GM19324 (cell line): ENCODE measurements at regions not wholly inside any gene's neighbourhood (a gene's known extent, or its start where the extent isn't known, plus 50 kb on each side); places are given as distances from the start of the nearest gene placed in this dataset.

Experiments
- ATAC-seq: cut with Tn5 transposase; IDR thresholded peaks from one replicate; pipeline ENCODE4 v1.9.1; 2021; ENCODE audit warnings: mild to moderate bottlenecking, moderate library complexity; ENCODE audit not compliant: unreplicated experiment, low FRiP score

- ATAC-seq, result no peak
These were observed 826.6 kb upstream of the POU3F3 start for GRCh38 chr2:104027321-104027720.

- ATAC-seq, result no peak
These were observed 825.9 kb upstream of the POU3F3 start for GRCh38 chr2:104028061-104028460.

- no peak for ATAC-seq
These were observed 820.5 kb upstream of the POU3F3 start for GRCh38 chr2:104033399-104033798.

- ATAC-seq, result no peak
These were observed 813.1 kb upstream of the POU3F3 start for GRCh38 chr2:104040771-104041170.

GRCh38 chr2:104041351-104041750, 812.6 kb upstream of the POU3F3 start:
- ATAC-seq, result no peak

GRCh38 chr2:104043864-104044263, 810.1 kb upstream of the POU3F3 start:
- no peak for ATAC-seq

- no peak for ATAC-seq
These were observed 808.8 kb upstream of the POU3F3 start for GRCh38 chr2:104045071-104045470.

GRCh38 chr2:104046466-104046865, 807.4 kb upstream of the POU3F3 start:
- no peak for ATAC-seq

GRCh38 chr2:104047516-104047915, 806.4 kb upstream of the POU3F3 start:
- no peak for ATAC-seq

- no peak for ATAC-seq
These were observed 804.5 kb upstream of the POU3F3 start for GRCh38 chr2:104049438-104049837.

- ATAC-seq, result no peak
These were observed 803.9 kb upstream of the POU3F3 start for GRCh38 chr2:104049981-104050380.

GRCh38 chr2:104050656-104051242, 803.2 kb upstream of the POU3F3 start:
- no peak for ATAC-seq

- no peak for ATAC-seq
These were observed 802.1 kb upstream of the POU3F3 start for GRCh38 chr2:104051766-104052165.

GRCh38 chr2:104052356-104052755, 801.6 kb upstream of the POU3F3 start:
- ATAC-seq, result no peak

- ATAC-seq, result no peak
These were observed 797.5 kb upstream of the POU3F3 start for GRCh38 chr2:104056451-104056850.

GRCh38 chr2:104068665-104069064, 785.2 kb upstream of the POU3F3 start:
- no peak for ATAC-seq

GRCh38 chr2:104077573-104077972, 776.3 kb upstream of the POU3F3 start:
- ATAC-seq, result no peak

- ATAC-seq, result no peak
These were observed 775.3 kb upstream of the POU3F3 start for GRCh38 chr2:104078431-104079157.

- no peak for ATAC-seq
These were observed 765.2 kb upstream of the POU3F3 start for GRCh38 chr2:104088745-104089144.

- ATAC-seq, result no peak
These were observed 763.5 kb upstream of the POU3F3 start for GRCh38 chr2:104090407-104090806.

- no peak for ATAC-seq
These were observed 762.0 kb upstream of the POU3F3 start for GRCh38 chr2:104091894-104092293.

GRCh38 chr2:104092886-104093285, 761.0 kb upstream of the POU3F3 start:
- ATAC-seq, result no peak
